Body of pancreas (tissue), 4 donors: ENCODE measurements at regions not wholly inside any gene's neighbourhood (a gene's known extent, or its start where the extent isn't known, plus 50 kb on each side); places are given as distances from the start of the nearest gene placed in this dataset.

Experiments
- POLR2A ChIP-seq, 3 donors: fragments of 450-650 bp; IDR thresholded peaks; one replicate each; pipeline ENCODE4 v1.6.1; 2016; ENCODE audit warnings: antibody characterized with exemption in 3 of 3, mild to moderate bottlenecking in 2 of 3
- TF ChIP-seq, protein P1 (sequence below), 7 experiments: fragments of 450-650 bp in 4 of 7; fragments of 200-600 bp in 3 of 7; sonication (generic) in 3 of 7; IDR thresholded peaks; one replicate each; pipeline ENCODE4 v1.5.1; 2016 to 2019; ENCODE audit warnings: antibody characterized with exemption in 7 of 7

GRCh38 chr4:108350332-108350731 is 181.6 kb upstream of the LEF1 start:
- TF ChIP-seq, protein P1, sequence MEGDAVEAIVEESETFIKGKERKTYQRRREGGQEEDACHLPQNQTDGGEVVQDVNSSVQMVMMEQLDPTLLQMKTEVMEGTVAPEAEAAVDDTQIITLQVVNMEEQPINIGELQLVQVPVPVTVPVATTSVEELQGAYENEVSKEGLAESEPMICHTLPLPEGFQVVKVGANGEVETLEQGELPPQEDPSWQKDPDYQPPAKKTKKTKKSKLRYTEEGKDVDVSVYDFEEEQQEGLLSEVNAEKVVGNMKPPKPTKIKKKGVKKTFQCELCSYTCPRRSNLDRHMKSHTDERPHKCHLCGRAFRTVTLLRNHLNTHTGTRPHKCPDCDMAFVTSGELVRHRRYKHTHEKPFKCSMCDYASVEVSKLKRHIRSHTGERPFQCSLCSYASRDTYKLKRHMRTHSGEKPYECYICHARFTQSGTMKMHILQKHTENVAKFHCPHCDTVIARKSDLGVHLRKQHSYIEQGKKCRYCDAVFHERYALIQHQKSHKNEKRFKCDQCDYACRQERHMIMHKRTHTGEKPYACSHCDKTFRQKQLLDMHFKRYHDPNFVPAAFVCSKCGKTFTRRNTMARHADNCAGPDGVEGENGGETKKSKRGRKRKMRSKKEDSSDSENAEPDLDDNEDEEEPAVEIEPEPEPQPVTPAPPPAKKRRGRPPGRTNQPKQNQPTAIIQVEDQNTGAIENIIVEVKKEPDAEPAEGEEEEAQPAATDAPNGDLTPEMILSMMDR (IDR thresholded peaks at IDR 0.05), result no peak
- no peak for TF ChIP-seq POLR2A (IDR thresholded peaks at IDR 0.05)
